PC-3 (cell line): ENCODE measurements at regions not wholly inside any gene's neighbourhood (a gene's known extent, or its start where the extent isn't known, plus 50 kb on each side); places are given as distances from the start of the nearest gene placed in this dataset.

Experiments
- ATAC-seq: fragments of 200-7000 bp; cut with Tn5 transposase; 2 replicates; pipeline ENCODE4 v1.9.1; 2020; ENCODE audit warnings: mild to moderate bottlenecking, moderate library complexity
- BruUV-seq: library from RNA; stranded (reverse); fragments of 400-500 nt; replicated peaks from 2 replicates; lab custom pipeline; 2021; lab: Mats Ljungman, UMichigan
- CTCF ChIA-PET: fragments of 300-600 bp; sonication (Branson Sonifier 250); formaldehyde crosslinking; loops from one replicate; lab custom pipeline; 2022; ENCODE audit warnings: antibody characterized with exemption; lab: Charles Lee
- POLR2A ChIA-PET: fragments of 300-600 bp; sonication (Branson Sonifier 250); formaldehyde crosslinking; loops from one replicate; lab custom pipeline; 2022; ENCODE audit warnings: antibody characterized with exemption; ENCODE audit not compliant: unreplicated experiment; lab: Charles Lee
- DNase-seq: peaks from one replicate; pipeline ENCODE4 v3.0.0-alpha.2; 2015
- H2AFZ ChIP-seq: fragments of 300-600 bp; sonication (generic); 2 replicates; pipeline ENCODE4 v1.6.0; 2016; ENCODE audit warnings: antibody characterized with exemption, low read length
- H3F3A ChIP-seq: fragments of 300-600 bp; sonication (generic); one replicate; pipeline ENCODE4 v1.6.0; 2017; ENCODE audit warnings: antibody characterized with exemption, low read length, control low read depth, mild to moderate bottlenecking; ENCODE audit not compliant: unreplicated experiment
- H3K27ac ChIP-seq: fragments of 300-600 bp; sonication (generic); 2 replicates; pipeline ENCODE4 v1.5.1; 2016; ENCODE audit warnings: mild to moderate bottlenecking, low read length
- H3K27me3 ChIP-seq: fragments of 300-600 bp; sonication (generic); 2 replicates; pipeline ENCODE4 v1.6.1; 2016; ENCODE audit warnings: low read length, mixed read lengths
- H3K36me3 ChIP-seq: fragments of 300-600 bp; sonication (generic); 2 replicates; pipeline ENCODE4 v1.6.1; 2016; ENCODE audit warnings: low read depth, mixed run types, low read length, mixed read lengths
- H3K4me1 ChIP-seq: fragments of 300-600 bp; sonication (generic); 2 replicates; pipeline ENCODE4 v1.5.1; 2016; ENCODE audit warnings: low read length; ENCODE audit not compliant: insufficient read depth
- H3K4me2 ChIP-seq: fragments of 300-600 bp; sonication (generic); 2 replicates; pipeline ENCODE4 v1.6.0; 2016; ENCODE audit warnings: low read length
- H3K4me3 ChIP-seq: fragments of 300-600 bp; sonication (generic); 2 replicates; pipeline ENCODE4 v1.5.1; 2016; ENCODE audit warnings: mild to moderate bottlenecking, low read length, mixed read lengths
- H3K79me2 ChIP-seq: fragments of 300-600 bp; sonication (generic); 2 replicates; pipeline ENCODE4 v1.6.1; 2017; ENCODE audit warnings: low read length, mixed read lengths
- H3K9ac ChIP-seq: fragments of 300-600 bp; sonication (generic); 2 replicates; pipeline ENCODE4 v1.6.0; 2016; ENCODE audit warnings: mild to moderate bottlenecking, low read length
- H3K9me2 ChIP-seq: fragments of 300-600 bp; sonication (generic); replicated peaks from 2 replicates; pipeline ENCODE4 v1.6.1; 2016; ENCODE audit warnings: mixed run types, low read length, mixed read lengths
- H3K9me3 ChIP-seq: fragments of 300-600 bp; sonication (generic); 2 replicates; pipeline ENCODE4 v1.6.1; 2016; ENCODE audit warnings: low read length, mixed read lengths
- H4K20me1 ChIP-seq: fragments of 300-600 bp; sonication (generic); 2 replicates; pipeline ENCODE4 v1.6.1; 2016; ENCODE audit warnings: low read length, mixed read lengths
- CTCF ChIP-seq: fragments of 300-600 bp; sonication (generic); conservative IDR thresholded peaks from 2 replicates; pipeline ENCODE4 v1.5.1; 2017; ENCODE audit warnings: antibody characterized with exemption, low read depth, mild to moderate bottlenecking, low read length
- EZH2 ChIP-seq: fragments of 300-600 bp; sonication (generic); IDR thresholded peaks from one replicate; pipeline ENCODE4 v1.6.1; 2017; ENCODE audit warnings: antibody characterized with exemption, mild to moderate bottlenecking, low read length; ENCODE audit not compliant: unreplicated experiment
- EZH2phosphoT487 ChIP-seq: fragments of 300-600 bp; sonication (generic); IDR thresholded peaks from 2 replicates; pipeline ENCODE4 v1.6.1; 2018; ENCODE audit warnings: mild to moderate bottlenecking, antibody characterized with exemption, low read length, borderline replicate concordance
- intact Hi-C: fragments of 100-400 bp; cut with micrococcal nuclease; formaldehyde crosslinking; loops from 2 replicates; pipeline ENCODE4 v1.9.0; 2023

GRCh38 chr1:94678202-94678848 lies 136.8 kb upstream of the F3 start:
- no peaks in the 10 kb centered on the region for H3K4me1 ChIP-seq
- H3K27ac ChIP-seq: no peak overlapping the region
- no peak for TF ChIP-seq EZH2phosphoT487
- TF ChIP-seq CTCF: no peak
- TF ChIP-seq EZH2: no peak
- H3K9me2 ChIP-seq: no peaks in the 10 kb centered on the region
- POLR2A ChIA-PET: no interaction called here
- no peak overlapping the region for H3K4me2 ChIP-seq
- no peak overlapping the region for H3K9ac ChIP-seq
- DNase-seq (no peak), ATAC-seq (no peak)
- H3F3A ChIP-seq: no peaks in the 10 kb centered on the region
- no TSS peak for BruUV-seq
- H3K27me3 ChIP-seq: no peaks in the 10 kb centered on the region
- H3K36me3 ChIP-seq: no peaks in the 10 kb centered on the region
- H2AFZ ChIP-seq: no peak overlapping the region
- CTCF ChIA-PET: no interaction called here
- intact Hi-C loops: no loop called here
- no peak overlapping the region for H3K4me3 ChIP-seq
- no peaks in the 10 kb centered on the region for H3K9me3 ChIP-seq
- H4K20me1 ChIP-seq: no peaks in the 10 kb centered on the region
- no peaks in the 10 kb centered on the region for H3K79me2 ChIP-seq

- Histone ChIP-seq H3K4me1 (no peaks in the 10 kb centered on the region), H3F3A (no peaks in the 10 kb centered on the region), H3K9me3 (no peaks in the 10 kb centered on the region), H3K4me2 (no peak overlapping the region), H3K9me2 (no peaks in the 10 kb centered on the region), H3K4me3 (no peak overlapping the region), H3K27ac (no peak overlapping the region), H2AFZ (no peak overlapping the region), H4K20me1 (no peaks in the 10 kb centered on the region), H3K27me3 (no peaks in the 10 kb centered on the region), H3K79me2 (no peaks in the 10 kb centered on the region), H3K9ac (no peak overlapping the region), H3K36me3 (no peaks in the 10 kb centered on the region)
- POLR2A ChIA-PET: no interaction called here
- intact Hi-C loops: no loop called here
- TF ChIP-seq EZH2 (no peak), EZH2phosphoT487 (no peak), CTCF (no peak)
- DNase-seq: no peak
- no TSS peak for BruUV-seq
- no peak for ATAC-seq
- CTCF ChIA-PET: no interaction called here
These were observed 136.2 kb upstream of the F3 start for GRCh38 chr1:94677714-94678113.

- Histone ChIP-seq H2AFZ (no peak overlapping the region), H3K4me1 (no peaks in the 10 kb centered on the region), H3K9ac (no peak overlapping the region), H3K4me2 (no peak overlapping the region), H3K79me2 (no peaks in the 10 kb centered on the region), H3K27ac (no peak overlapping the region), H3K4me3 (no peak overlapping the region), H3K9me3 (no peaks in the 10 kb centered on the region), H3F3A (no peaks in the 10 kb centered on the region), H3K9me2 (no peaks in the 10 kb centered on the region), H4K20me1 (no peaks in the 10 kb centered on the region), H3K27me3 (no peaks in the 10 kb centered on the region), H3K36me3 (no peaks in the 10 kb centered on the region)
- no peak for ATAC-seq
- no peak for DNase-seq
- BruUV-seq: no TSS peak
- TF ChIP-seq EZH2 (no peak), CTCF (no peak), EZH2phosphoT487 (no peak)
- CTCF ChIA-PET: no interaction called here
- intact Hi-C loops: no loop called here
- POLR2A ChIA-PET: no interaction called here
These were observed 135.5 kb upstream of the F3 start for GRCh38 chr1:94677087-94677486.
